ENCODE measurements at regions not wholly inside any gene's neighbourhood (a gene's known extent, or its start where the extent isn't known, plus 50 kb on each side); places are given as distances from the start of the nearest gene placed in this dataset.

DNA sequence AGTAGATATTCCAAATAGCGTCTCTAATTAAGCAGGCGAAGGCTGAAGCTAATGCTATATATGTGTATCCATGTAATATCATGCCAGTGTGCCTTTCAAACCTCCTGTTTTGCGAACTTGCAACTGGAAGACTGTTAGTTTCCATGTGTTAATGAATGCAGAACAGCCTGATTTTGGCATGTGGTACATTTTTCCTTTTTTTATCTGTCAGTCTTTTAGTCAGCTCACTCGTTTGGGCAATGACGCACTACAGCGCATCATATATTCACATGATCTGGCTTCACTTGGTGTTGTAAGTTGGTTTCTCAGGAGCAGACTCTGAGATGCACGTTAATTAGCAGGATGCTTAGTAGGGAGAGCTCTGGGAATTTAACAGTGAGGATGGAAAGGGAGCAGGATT is 210.4 kb upstream of the CA10 start:
- no peak for DNase-seq
- H3K36me3 ChIP-seq (replicated peaks in 1 of 2; ENCODE audit: insufficient read depth in 1 of 2, low read depth in 2 of 2) = no peaks in the 10 kb centered on the region
- no peak overlapping the region for H3K4me3 ChIP-seq
- H3K27ac ChIP-seq = no peak overlapping the region
- H3K9me3 ChIP-seq = no peaks in the 10 kb centered on the region
- intact Hi-C loops (cut with DNase I) = no loop called here
- no peaks in the 10 kb centered on the region for H3K27me3 ChIP-seq
- TF ChIP-seq POLR2A (IDR thresholded peaks at IDR 0.05) = no peak
- TF ChIP-seq, protein P1, sequence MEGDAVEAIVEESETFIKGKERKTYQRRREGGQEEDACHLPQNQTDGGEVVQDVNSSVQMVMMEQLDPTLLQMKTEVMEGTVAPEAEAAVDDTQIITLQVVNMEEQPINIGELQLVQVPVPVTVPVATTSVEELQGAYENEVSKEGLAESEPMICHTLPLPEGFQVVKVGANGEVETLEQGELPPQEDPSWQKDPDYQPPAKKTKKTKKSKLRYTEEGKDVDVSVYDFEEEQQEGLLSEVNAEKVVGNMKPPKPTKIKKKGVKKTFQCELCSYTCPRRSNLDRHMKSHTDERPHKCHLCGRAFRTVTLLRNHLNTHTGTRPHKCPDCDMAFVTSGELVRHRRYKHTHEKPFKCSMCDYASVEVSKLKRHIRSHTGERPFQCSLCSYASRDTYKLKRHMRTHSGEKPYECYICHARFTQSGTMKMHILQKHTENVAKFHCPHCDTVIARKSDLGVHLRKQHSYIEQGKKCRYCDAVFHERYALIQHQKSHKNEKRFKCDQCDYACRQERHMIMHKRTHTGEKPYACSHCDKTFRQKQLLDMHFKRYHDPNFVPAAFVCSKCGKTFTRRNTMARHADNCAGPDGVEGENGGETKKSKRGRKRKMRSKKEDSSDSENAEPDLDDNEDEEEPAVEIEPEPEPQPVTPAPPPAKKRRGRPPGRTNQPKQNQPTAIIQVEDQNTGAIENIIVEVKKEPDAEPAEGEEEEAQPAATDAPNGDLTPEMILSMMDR (IDR thresholded peaks at IDR 0.05) = no peak
- no peaks in the 10 kb centered on the region for H3K4me1 ChIP-seq
- 68 to 70% methylated on average over 7 of the region's 7 CpGs for WGBS, 2 donors
- no peak for ATAC-seq

DNA sequence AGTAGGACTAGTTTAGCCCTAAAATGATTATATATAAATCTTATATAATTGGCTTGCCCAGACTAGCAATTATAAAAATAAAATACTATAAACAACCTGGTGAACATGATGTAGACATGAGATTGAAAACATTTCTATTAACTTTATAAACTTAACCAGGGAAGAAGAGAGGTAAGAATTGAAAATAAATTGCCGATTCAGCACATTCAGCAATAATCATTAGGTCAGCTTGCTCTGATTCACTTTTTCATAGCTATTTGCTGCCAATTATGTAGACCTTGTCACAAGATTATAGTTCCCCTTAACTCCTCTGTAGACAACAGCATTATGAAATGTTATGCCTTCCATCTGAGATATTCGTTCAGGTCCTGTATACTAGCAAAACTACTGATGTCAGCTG is 199.3 kb upstream of the CA10 start:
- Histone ChIP-seq H3K27me3 (no peaks in the 10 kb centered on the region), H3K27ac (no peak overlapping the region), H3K4me1 (no peaks in the 10 kb centered on the region), H3K36me3 (replicated peaks in 1 of 2; ENCODE audit: insufficient read depth in 1 of 2, low read depth in 2 of 2) (no peaks in the 10 kb centered on the region), H3K4me3 (no peak overlapping the region), H3K9me3 (peaks cover 0 to 6% (median 0%) of the 10 kb centered on the region in 3 donors)
- TF ChIP-seq, protein P1 (IDR thresholded peaks at IDR 0.05) = no peak
- TF ChIP-seq POLR2A (IDR thresholded peaks at IDR 0.05) = no peak
- 64 to 84% methylated on average over 2 of the region's 2 CpGs for WGBS, 2 donors
- DNase-seq (no peak), ATAC-seq (no peak)
- intact Hi-C loops (cut with DNase I) = no loop called here

DNA sequence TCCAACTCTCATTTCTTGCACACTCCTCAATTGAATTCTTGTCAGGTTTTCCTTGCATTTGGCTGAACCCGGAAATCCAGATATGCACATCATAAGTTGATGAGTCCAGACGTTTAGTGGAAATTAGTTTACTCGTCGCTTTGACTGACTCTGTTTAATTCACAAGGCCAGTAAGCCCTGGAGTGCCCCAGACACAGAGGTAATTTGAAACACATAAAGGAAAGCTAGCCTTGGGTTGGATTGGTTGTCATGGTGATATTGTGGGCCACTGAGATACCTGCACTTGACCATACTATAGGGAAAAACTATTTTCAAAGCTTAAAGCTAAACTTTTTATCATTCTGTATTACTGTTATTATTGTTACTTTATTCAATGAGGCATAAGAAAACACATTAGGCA is 178.3 kb upstream of the CA10 start:
- DNase-seq (no peak), ATAC-seq (no peak)
- Histone ChIP-seq H3K4me1 (no peaks in the 10 kb centered on the region), H3K4me3 (no peak overlapping the region), H3K27ac (no peak overlapping the region), H3K9me3 (no peaks in the 10 kb centered on the region), H3K27me3 (no peaks in the 10 kb centered on the region), H3K36me3 (replicated peaks in 1 of 2; ENCODE audit: insufficient read depth in 1 of 2, low read depth in 2 of 2) (no peaks in the 10 kb centered on the region)
- WGBS, 2 donors = 44 to 46% methylated on average over 4 of the region's 4 CpGs
- TF ChIP-seq, protein P1 (IDR thresholded peaks at IDR 0.05) = no peak
- TF ChIP-seq POLR2A (IDR thresholded peaks at IDR 0.05) = no peak
- intact Hi-C loops (cut with DNase I) = no loop called here

DNA sequence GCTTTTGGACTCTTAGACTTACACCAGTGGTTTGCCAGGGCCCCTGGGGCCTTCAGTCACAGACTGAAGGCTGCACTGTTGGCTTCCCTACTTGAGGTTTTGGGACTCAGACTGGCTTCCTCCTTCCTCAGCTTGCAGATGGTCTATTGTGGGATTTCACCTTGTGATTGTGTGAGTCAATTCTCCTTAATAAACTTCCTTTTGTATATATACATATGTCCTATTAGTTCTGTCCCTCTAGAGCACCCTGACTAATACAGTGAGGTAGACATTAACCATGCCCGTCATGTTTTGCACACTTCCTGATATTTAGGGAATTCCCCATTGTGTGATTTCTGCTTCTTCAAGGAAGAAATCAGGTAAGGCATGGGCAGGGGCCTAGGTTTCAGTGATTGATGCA is 147.8 kb upstream of the CA10 start:
- H3K27ac ChIP-seq = no peak overlapping the region
- intact Hi-C loops (cut with DNase I) = no loop called here
- H3K4me3 ChIP-seq = no peak overlapping the region
- DNase-seq (no peak), ATAC-seq (no peak)
- no peaks in the 10 kb centered on the region for H3K9me3 ChIP-seq
- TF ChIP-seq POLR2A (IDR thresholded peaks at IDR 0.05) = no peak
- TF ChIP-seq, protein P1 (IDR thresholded peaks at IDR 0.05) = no peak
- H3K4me1 ChIP-seq = no peaks in the 10 kb centered on the region
- no peaks in the 10 kb centered on the region for H3K27me3 ChIP-seq
- WGBS, 2 donors = 28 to 56% methylated on average over 1 of the region's 1 CpG
- no peaks in the 10 kb centered on the region for H3K36me3 ChIP-seq (replicated peaks in 1 of 2; ENCODE audit: insufficient read depth in 1 of 2, low read depth in 2 of 2)

DNA sequence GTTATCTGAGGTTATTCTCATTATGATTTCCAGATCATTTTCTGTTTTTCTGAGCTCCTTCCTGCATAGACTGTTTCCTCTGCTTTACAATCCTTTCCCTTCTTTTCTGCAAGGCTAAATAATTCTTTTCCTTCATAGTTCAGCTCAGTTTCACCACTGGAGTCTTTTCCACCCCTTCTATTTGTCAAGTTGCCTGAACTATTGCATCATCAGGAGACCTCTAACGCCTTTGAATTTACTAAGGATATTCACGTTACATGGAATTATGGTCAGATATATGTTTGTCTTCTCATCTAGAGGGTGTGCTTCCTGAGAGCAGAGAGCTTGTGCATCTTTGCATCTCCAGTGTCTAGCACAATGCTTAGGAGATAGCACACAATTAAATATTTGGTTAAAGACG is 140.4 kb upstream of the CA10 start:
- ATAC-seq = no peak
- intact Hi-C loops (cut with DNase I) = no loop called here

More for the DNA sequence above, 140.4 kb upstream of the CA10 start:
- WGBS, 2 donors = 61 to 62% methylated on average over 3 of the region's 3 CpGs
- DNase-seq = no peak
- H3K27ac ChIP-seq = no peak overlapping the region
- H3K4me3 ChIP-seq = no peak overlapping the region
- H3K36me3 ChIP-seq (replicated peaks in 1 of 2; ENCODE audit: insufficient read depth in 1 of 2, low read depth in 2 of 2) = no peaks in the 10 kb centered on the region
- TF ChIP-seq POLR2A (IDR thresholded peaks at IDR 0.05) = no peak
- TF ChIP-seq, protein P1 (IDR thresholded peaks at IDR 0.05) = no peak
- H3K9me3 ChIP-seq = no peaks in the 10 kb centered on the region
- H3K4me1 ChIP-seq = no peaks in the 10 kb centered on the region
- H3K27me3 ChIP-seq = peaks cover 0 to 3% of the 10 kb centered on the region in 2 donors
